HEK293 (cell line): ENCODE measurements at regions not wholly inside any gene's neighbourhood (a gene's known extent, or its start where the extent isn't known, plus 50 kb on each side); places are given as distances from the start of the nearest gene placed in this dataset.

Experiments used
- KLF10 ChIP-seq: fragments of 450-650 bp; IDR thresholded peaks from 2 replicates; pipeline ENCODE4 v1.5.1; 2018; ENCODE audit warnings: missing biosample characterization, mild to moderate bottlenecking, missing genetic modification characterization
- ZNF146 ChIP-seq: fragments of 450-650 bp; formaldehyde crosslinking; IDR thresholded peaks from 2 replicates; pipeline ENCODE4 v1.5.1; 2016; ENCODE audit warnings: missing biosample characterization, missing genetic modification characterization
- ZNF24 ChIP-seq: fragments of 450-650 bp; formaldehyde crosslinking; IDR thresholded peaks from 2 replicates; pipeline ENCODE4 v1.5.1; 2016; ENCODE audit warnings: missing biosample characterization, missing genetic modification characterization
- ZNF274 ChIP-seq, 2 experiments: fragments of 200-500 bp in 1 of 2; fragments of 450-650 bp in 1 of 2; sonication (Bioruptor generic) in 1 of 2; formaldehyde crosslinking in 1 of 2; IDR thresholded peaks; 2 replicates each; pipeline versions ENCODE4 v1.5.1 to v1.6.1; 2014 to 2016; ENCODE audit warnings: borderline replicate concordance in 1 of 2, inconsistent platforms in 1 of 2, low read length in 1 of 2, missing biosample characterization in 1 of 2, missing genetic modification characterization in 1 of 2
- ZNF350 ChIP-seq: fragments of 450-650 bp; formaldehyde crosslinking; IDR thresholded peaks from 2 replicates; pipeline ENCODE4 v1.5.0; 2017; ENCODE audit warnings: missing biosample characterization, mild to moderate bottlenecking, missing genetic modification characterization
- ZNF48 ChIP-seq: fragments of 450-650 bp; formaldehyde crosslinking; IDR thresholded peaks from 2 replicates; pipeline ENCODE4 v1.5.1; 2016; ENCODE audit warnings: missing biosample characterization, missing genetic modification characterization
- ZNF544 ChIP-seq: fragments of 450-650 bp; formaldehyde crosslinking; IDR thresholded peaks from 2 replicates; pipeline ENCODE4 v1.5.0; 2017; ENCODE audit warnings: missing biosample characterization, missing genetic modification characterization
- ZNF830 ChIP-seq: fragments of 450-650 bp; IDR thresholded peaks from 2 replicates; pipeline ENCODE4 v1.5.0; 2018; ENCODE audit warnings: missing biosample characterization, missing genetic modification characterization, low read depth, mild to moderate bottlenecking, moderate library complexity
- ZNF837 ChIP-seq: fragments of 450-650 bp; formaldehyde crosslinking; IDR thresholded peaks from 2 replicates; pipeline ENCODE4 v1.5.1; 2016; ENCODE audit warnings: missing biosample characterization, missing genetic modification characterization
- TF ChIP-seq, protein P1 (sequence below): fragments of 450-650 bp; formaldehyde crosslinking; IDR thresholded peaks from 2 replicates; pipeline ENCODE4 v1.5.1; 2016; ENCODE audit warnings: missing biosample characterization, missing genetic modification characterization
- TF ChIP-seq, protein P2 (sequence below): fragments of 450-650 bp; formaldehyde crosslinking; IDR thresholded peaks from 2 replicates; pipeline ENCODE4 v1.5.1; 2016; ENCODE audit warnings: missing biosample characterization, missing genetic modification characterization
- TF ChIP-seq, protein P3 (sequence below): fragments of 450-650 bp; formaldehyde crosslinking; IDR thresholded peaks from 2 replicates; pipeline ENCODE4 v1.5.1; 2017; ENCODE audit warnings: missing biosample characterization, missing genetic modification characterization

DNA sequence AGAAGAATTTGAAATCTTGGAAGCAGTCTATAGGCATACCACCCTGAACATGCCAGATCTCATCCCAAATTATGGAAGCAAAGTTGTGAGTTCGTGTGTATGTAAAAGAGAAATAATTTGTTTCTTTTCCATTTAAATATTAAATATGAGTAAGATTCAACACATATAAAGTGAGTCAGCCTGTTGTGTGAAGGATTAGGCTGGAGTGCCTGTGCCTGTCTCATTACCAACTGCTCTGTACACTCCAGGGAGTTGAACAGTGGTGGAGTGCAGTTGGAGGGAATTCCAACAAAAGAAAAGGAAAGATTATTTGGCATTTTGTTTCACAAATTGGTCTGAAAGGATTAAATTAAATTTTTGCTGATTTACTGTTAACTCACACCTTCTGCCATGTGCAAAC, 435.6 kb downstream of the FAT4 start:
- TF ChIP-seq ZNF274 (IDR thresholded peaks at IDR 0.05; ENCODE audit: low read length) (no peak), ZNF274 (tag by site-specific recombination; IDR thresholded peaks at IDR 0.05; ENCODE audit: borderline replicate concordance) (no peak), ZNF48 (no peak), ZNF146 (tag by site-specific recombination) (no peak), ZNF837 (tag by site-specific recombination) (no peak), ZNF24 (tag by site-specific recombination) (no peak), KLF10 (tag by site-specific recombination) (no peak), ZNF350 (tag by site-specific recombination) (no peak), ZNF544 (tag by site-specific recombination) (no peak), ZNF830 (no peak)
- TF ChIP-seq, protein P1, sequence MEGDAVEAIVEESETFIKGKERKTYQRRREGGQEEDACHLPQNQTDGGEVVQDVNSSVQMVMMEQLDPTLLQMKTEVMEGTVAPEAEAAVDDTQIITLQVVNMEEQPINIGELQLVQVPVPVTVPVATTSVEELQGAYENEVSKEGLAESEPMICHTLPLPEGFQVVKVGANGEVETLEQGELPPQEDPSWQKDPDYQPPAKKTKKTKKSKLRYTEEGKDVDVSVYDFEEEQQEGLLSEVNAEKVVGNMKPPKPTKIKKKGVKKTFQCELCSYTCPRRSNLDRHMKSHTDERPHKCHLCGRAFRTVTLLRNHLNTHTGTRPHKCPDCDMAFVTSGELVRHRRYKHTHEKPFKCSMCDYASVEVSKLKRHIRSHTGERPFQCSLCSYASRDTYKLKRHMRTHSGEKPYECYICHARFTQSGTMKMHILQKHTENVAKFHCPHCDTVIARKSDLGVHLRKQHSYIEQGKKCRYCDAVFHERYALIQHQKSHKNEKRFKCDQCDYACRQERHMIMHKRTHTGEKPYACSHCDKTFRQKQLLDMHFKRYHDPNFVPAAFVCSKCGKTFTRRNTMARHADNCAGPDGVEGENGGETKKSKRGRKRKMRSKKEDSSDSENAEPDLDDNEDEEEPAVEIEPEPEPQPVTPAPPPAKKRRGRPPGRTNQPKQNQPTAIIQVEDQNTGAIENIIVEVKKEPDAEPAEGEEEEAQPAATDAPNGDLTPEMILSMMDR (tag by site-specific recombination), result no peak
- TF ChIP-seq, protein P2, sequence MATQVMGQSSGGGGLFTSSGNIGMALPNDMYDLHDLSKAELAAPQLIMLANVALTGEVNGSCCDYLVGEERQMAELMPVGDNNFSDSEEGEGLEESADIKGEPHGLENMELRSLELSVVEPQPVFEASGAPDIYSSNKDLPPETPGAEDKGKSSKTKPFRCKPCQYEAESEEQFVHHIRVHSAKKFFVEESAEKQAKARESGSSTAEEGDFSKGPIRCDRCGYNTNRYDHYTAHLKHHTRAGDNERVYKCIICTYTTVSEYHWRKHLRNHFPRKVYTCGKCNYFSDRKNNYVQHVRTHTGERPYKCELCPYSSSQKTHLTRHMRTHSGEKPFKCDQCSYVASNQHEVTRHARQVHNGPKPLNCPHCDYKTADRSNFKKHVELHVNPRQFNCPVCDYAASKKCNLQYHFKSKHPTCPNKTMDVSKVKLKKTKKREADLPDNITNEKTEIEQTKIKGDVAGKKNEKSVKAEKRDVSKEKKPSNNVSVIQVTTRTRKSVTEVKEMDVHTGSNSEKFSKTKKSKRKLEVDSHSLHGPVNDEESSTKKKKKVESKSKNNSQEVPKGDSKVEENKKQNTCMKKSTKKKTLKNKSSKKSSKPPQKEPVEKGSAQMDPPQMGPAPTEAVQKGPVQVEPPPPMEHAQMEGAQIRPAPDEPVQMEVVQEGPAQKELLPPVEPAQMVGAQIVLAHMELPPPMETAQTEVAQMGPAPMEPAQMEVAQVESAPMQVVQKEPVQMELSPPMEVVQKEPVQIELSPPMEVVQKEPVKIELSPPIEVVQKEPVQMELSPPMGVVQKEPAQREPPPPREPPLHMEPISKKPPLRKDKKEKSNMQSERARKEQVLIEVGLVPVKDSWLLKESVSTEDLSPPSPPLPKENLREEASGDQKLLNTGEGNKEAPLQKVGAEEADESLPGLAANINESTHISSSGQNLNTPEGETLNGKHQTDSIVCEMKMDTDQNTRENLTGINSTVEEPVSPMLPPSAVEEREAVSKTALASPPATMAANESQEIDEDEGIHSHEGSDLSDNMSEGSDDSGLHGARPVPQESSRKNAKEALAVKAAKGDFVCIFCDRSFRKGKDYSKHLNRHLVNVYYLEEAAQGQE (tag by site-specific recombination), result no peak
- TF ChIP-seq, protein P3, sequence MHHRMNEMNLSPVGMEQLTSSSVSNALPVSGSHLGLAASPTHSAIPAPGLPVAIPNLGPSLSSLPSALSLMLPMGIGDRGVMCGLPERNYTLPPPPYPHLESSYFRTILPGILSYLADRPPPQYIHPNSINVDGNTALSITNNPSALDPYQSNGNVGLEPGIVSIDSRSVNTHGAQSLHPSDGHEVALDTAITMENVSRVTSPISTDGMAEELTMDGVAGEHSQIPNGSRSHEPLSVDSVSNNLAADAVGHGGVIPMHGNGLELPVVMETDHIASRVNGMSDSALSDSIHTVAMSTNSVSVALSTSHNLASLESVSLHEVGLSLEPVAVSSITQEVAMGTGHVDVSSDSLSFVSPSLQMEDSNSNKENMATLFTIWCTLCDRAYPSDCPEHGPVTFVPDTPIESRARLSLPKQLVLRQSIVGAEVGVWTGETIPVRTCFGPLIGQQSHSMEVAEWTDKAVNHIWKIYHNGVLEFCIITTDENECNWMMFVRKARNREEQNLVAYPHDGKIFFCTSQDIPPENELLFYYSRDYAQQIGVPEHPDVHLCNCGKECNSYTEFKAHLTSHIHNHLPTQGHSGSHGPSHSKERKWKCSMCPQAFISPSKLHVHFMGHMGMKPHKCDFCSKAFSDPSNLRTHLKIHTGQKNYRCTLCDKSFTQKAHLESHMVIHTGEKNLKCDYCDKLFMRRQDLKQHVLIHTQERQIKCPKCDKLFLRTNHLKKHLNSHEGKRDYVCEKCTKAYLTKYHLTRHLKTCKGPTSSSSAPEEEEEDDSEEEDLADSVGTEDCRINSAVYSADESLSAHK, result no peak
